H1 (cell line): ENCODE measurements at regions not wholly inside any gene's neighbourhood (a gene's known extent, or its start where the extent isn't known, plus 50 kb on each side); places are given as distances from the start of the nearest gene placed in this dataset.

Experiments
- CTCF ChIA-PET: fragments of 300-600 bp; sonication (Branson Sonifier 250); formaldehyde crosslinking; loops from one replicate; lab custom pipeline; 2021; ENCODE audit not compliant: partially characterized antibody; lab: Charles Lee
- POLR2A ChIA-PET: fragments of 300-600 bp; sonication (Branson Sonifier 250); formaldehyde crosslinking; loops from one replicate; lab custom pipeline; 2021; ENCODE audit warnings: inconsistent platforms; ENCODE audit not compliant: partially characterized antibody; lab: Charles Lee
- DNase-seq, 2 experiments: peaks; one replicate each; pipeline versions ENCODE4 v3.0.0 to v3.0.0-alpha.2; 2010 to 2022; ENCODE audit warnings: low spot score in 2 of 2, low read depth in 1 of 2, mixed read lengths in 1 of 2
- FAIRE-seq: peaks from 2 replicates; lab custom pipeline; 2011; peaks lifted over from hg19 to GRCh38; lab: Jason Lieb, UNC
- H2AFZ ChIP-seq: 2 replicates; pipeline ENCODE4 v1.8.1; 2012; ENCODE audit warnings: low read length, inconsistent platforms
- H2AK5ac ChIP-seq: 2 replicates; pipeline ENCODE4 v1.6.1; 2013; ENCODE audit warnings: low read depth, low read length
- H2BK120ac ChIP-seq: replicated peaks from 2 replicates; pipeline ENCODE3; 2013; ENCODE audit warnings: low read depth, low read length, inconsistent platforms
- H2BK12ac ChIP-seq: 2 replicates; pipeline ENCODE4 v1.6.1; 2013; ENCODE audit warnings: low read depth, low read length
- H2BK15ac ChIP-seq: 2 replicates; pipeline ENCODE4 v1.6.1; 2013; ENCODE audit warnings: low read length
- H2BK20ac ChIP-seq: 2 replicates; pipeline ENCODE4 v1.6.1; 2013; ENCODE audit warnings: low read length
- H2BK5ac ChIP-seq: 2 replicates; pipeline ENCODE4 v1.6.1; 2013; ENCODE audit warnings: low read depth, low read length
- H3K14ac ChIP-seq: 2 replicates; pipeline ENCODE4 v1.6.1; 2013; ENCODE audit warnings: inconsistent platforms; ENCODE audit not compliant: insufficient read length
- H3K18ac ChIP-seq: 2 replicates; pipeline ENCODE4 v1.6.1; 2013; ENCODE audit warnings: low read length; ENCODE audit errors: extremely low read depth
- H3K23ac ChIP-seq: 2 replicates; pipeline ENCODE4 v1.6.1; 2013; ENCODE audit warnings: inconsistent platforms; ENCODE audit not compliant: insufficient read length
- H3K23me2 ChIP-seq: 2 replicates; pipeline ENCODE4 v1.6.1; 2013; ENCODE audit warnings: low read depth, low read length
- H3K27ac ChIP-seq: 2 replicates; pipeline ENCODE4 v1.6.1; 2011; ENCODE audit warnings: low read depth, low read length, inconsistent platforms
- H3K27me3 ChIP-seq, 4 experiments: replicated peaks in 1 of 4; 1 replicate in 1 of 4; 2 replicates in 3 of 4; pipeline versions ENCODE4 v1.6.1 to v1.8.1; 2011 to 2013; ENCODE audit warnings: low read length in 3 of 4, mild to moderate bottlenecking in 3 of 4, inconsistent platforms in 2 of 4, mixed read lengths in 2 of 4, moderate library complexity in 1 of 4; ENCODE audit not compliant: control insufficient read depth in 3 of 4, insufficient read depth in 3 of 4; ENCODE audit errors: extremely low read depth in 1 of 4
- H3K36me3 ChIP-seq, 4 experiments: 2 replicates each; pipeline versions ENCODE4 v1.6.1 to v1.8.1; 2011 to 2013; ENCODE audit warnings: mild to moderate bottlenecking in 4 of 4, low read length in 3 of 4, moderate library complexity in 2 of 4, control low read depth in 1 of 4, inconsistent platforms in 1 of 4; ENCODE audit not compliant: insufficient read depth in 4 of 4, control insufficient read depth in 2 of 4
- H3K4ac ChIP-seq: replicated peaks from 2 replicates; pipeline ENCODE3; 2013; ENCODE audit warnings: low read length, low read depth, mixed read lengths, inconsistent platforms; ENCODE audit not compliant: insufficient read length
- H3K4me1 ChIP-seq, 4 experiments: replicated peaks in 1 of 4; 1 replicate in 1 of 4; 2 replicates in 3 of 4; pipeline versions ENCODE4 v1.6.1 to v1.8.1; 2011 to 2013; ENCODE audit warnings: low read length in 3 of 4, inconsistent platforms in 2 of 4, mixed read lengths in 1 of 4; ENCODE audit not compliant: insufficient read depth in 4 of 4, control insufficient read depth in 3 of 4
- H3K4me2 ChIP-seq, 2 experiments: 2 replicates each; pipeline versions ENCODE4 v1.6.1 to v1.8.1; 2011 to 2013; ENCODE audit warnings: low read depth in 2 of 2, low read length in 2 of 2, control low read depth in 1 of 2, inconsistent platforms in 1 of 2, mild to moderate bottlenecking in 1 of 2; ENCODE audit not compliant: insufficient read depth in 1 of 2
- H3K4me3 ChIP-seq, 4 experiments: fragments of 200-600, 300-600 bp in 1 of 4; sonication (generic), shearing (Covaris generic), sonication (Bioruptor Twin) in 1 of 4; 2 replicates each; pipeline versions ENCODE4 v1.5.1 to v1.8.1; 2011 to 2016; ENCODE audit warnings: low read length in 4 of 4, low read depth in 3 of 4, control low read depth in 2 of 4, inconsistent platforms in 2 of 4, mild to moderate bottlenecking in 2 of 4, mixed read lengths in 1 of 4, moderate library complexity in 1 of 4; ENCODE audit not compliant: insufficient read depth in 2 of 4; ENCODE audit errors: extremely low read depth in 1 of 4
- H3K56ac ChIP-seq: replicated peaks from 2 replicates; pipeline ENCODE3; 2013; ENCODE audit warnings: low read depth, mild to moderate bottlenecking, mixed read lengths, low read length, inconsistent platforms; ENCODE audit not compliant: insufficient read length
- H3K79me1 ChIP-seq: 2 replicates; pipeline ENCODE4 v1.6.1; 2013; ENCODE audit warnings: low read depth, low read length, control low read depth
- H3K79me2 ChIP-seq, 2 experiments: 2 replicates each; pipeline versions ENCODE4 v1.6.1 to v1.8.1; 2012 to 2013; ENCODE audit warnings: low read length in 2 of 2, mild to moderate bottlenecking in 2 of 2, inconsistent platforms in 1 of 2; ENCODE audit not compliant: insufficient read depth in 2 of 2, control insufficient read depth in 1 of 2
- H3K9ac ChIP-seq, 4 experiments: replicated peaks in 1 of 4; 1 replicate in 1 of 4; 2 replicates in 3 of 4; pipeline versions ENCODE4 v1.6.1 to v1.8.1; 2011 to 2013; ENCODE audit warnings: low read depth in 3 of 4, low read length in 3 of 4, control low read depth in 2 of 4, mild to moderate bottlenecking in 2 of 4, moderate library complexity in 2 of 4, inconsistent platforms in 1 of 4; ENCODE audit errors: extremely low read depth in 1 of 4
- H3K9me3 ChIP-seq, 2 experiments: 2 replicates each; pipeline versions ENCODE4 v1.6.1 to v1.8.1; 2012 to 2013; ENCODE audit warnings: mild to moderate bottlenecking in 2 of 2, moderate library complexity in 2 of 2, control low read depth in 1 of 2, inconsistent platforms in 1 of 2, low read depth in 1 of 2, low read length in 1 of 2, mixed read lengths in 1 of 2; ENCODE audit not compliant: insufficient read depth in 2 of 2
- H4K20me1 ChIP-seq, 2 experiments: replicated peaks in 1 of 2; 2 replicates each; pipeline versions ENCODE3 to v1.8.1; 2011 to 2013; ENCODE audit warnings: inconsistent platforms in 2 of 2, low read length in 2 of 2, mild to moderate bottlenecking in 1 of 2; ENCODE audit not compliant: insufficient read depth in 2 of 2, control insufficient read depth in 1 of 2
- H4K5ac ChIP-seq: 2 replicates; pipeline ENCODE4 v1.6.1; 2013; ENCODE audit warnings: low read length, low read depth, mixed read lengths, inconsistent platforms; ENCODE audit not compliant: insufficient read length
- H4K8ac ChIP-seq: 2 replicates; pipeline ENCODE4 v1.8.0; 2013; ENCODE audit warnings: mild to moderate bottlenecking, moderate library complexity, low read length, inconsistent platforms; ENCODE audit not compliant: insufficient read depth; ENCODE audit errors: extremely low read depth
- H4K91ac ChIP-seq: replicated peaks from 2 replicates; pipeline ENCODE3; 2013; ENCODE audit warnings: low read length, mixed read lengths, inconsistent platforms; ENCODE audit not compliant: insufficient read length
- ASH2L ChIP-seq: fragments of 200-600, 300-600 bp; sonication (generic); IDR thresholded peaks from one replicate; pipeline ENCODE4 v1.7.1; 2017; ENCODE audit warnings: low read length
- BCL11A ChIP-seq, 2 experiments: IDR thresholded peaks; one replicate each; pipeline ENCODE4 v1.6.1; 2011; ENCODE audit warnings: low read depth in 2 of 2, low read length in 2 of 2, mild to moderate bottlenecking in 2 of 2
- CEBPB ChIP-seq: IDR thresholded peaks from 2 replicates; pipeline ENCODE4 v1.6.1; 2012; ENCODE audit warnings: low read depth, low read length
- EZH2 ChIP-seq: fragments of 200-600 bp; sonication (generic); IDR thresholded peaks from 2 replicates; pipeline ENCODE4 v1.7.1; 2012; ENCODE audit warnings: low read depth, mild to moderate bottlenecking, moderate library complexity, low read length, inconsistent platforms; ENCODE audit not compliant: severe bottlenecking
- FOSL1 ChIP-seq: IDR thresholded peaks from 2 replicates; pipeline ENCODE4 v1.6.1; 2011; ENCODE audit warnings: mild to moderate bottlenecking, low read depth, low read length, moderate library complexity; ENCODE audit not compliant: insufficient read depth
- JUN ChIP-seq: IDR thresholded peaks from 2 replicates; pipeline ENCODE4 v1.6.1; 2011; ENCODE audit warnings: low read depth, mild to moderate bottlenecking, improper control_type of control experiment, low read length
- KDM1A ChIP-seq: fragments of 200-600, 300-600 bp; sonication (generic); IDR thresholded peaks from 2 replicates; pipeline ENCODE4 v1.7.1; 2016; ENCODE audit warnings: mild to moderate bottlenecking, low read length, borderline replicate concordance
- KDM4A ChIP-seq: IDR thresholded peaks from one replicate; pipeline ENCODE4 v1.7.1; 2012; ENCODE audit warnings: low read depth, mild to moderate bottlenecking, moderate library complexity, low read length, inconsistent platforms; ENCODE audit not compliant: severe bottlenecking
- NRF1 ChIP-seq: IDR thresholded peaks from 2 replicates; pipeline ENCODE4 v1.6.1; 2011; ENCODE audit warnings: mild to moderate bottlenecking, low read depth, low read length, improper control_type of control experiment
- SAP30 ChIP-seq: fragments of 300-600 bp; sonication (generic); IDR thresholded peaks from 2 replicates; pipeline ENCODE4 v1.7.1; 2012; ENCODE audit warnings: low read length, moderate library complexity, mild to moderate bottlenecking, inconsistent platforms; ENCODE audit not compliant: insufficient read depth, insufficient replicate concordance
- TAF1 ChIP-seq: IDR thresholded peaks from 2 replicates; pipeline ENCODE4 v1.6.1; 2011; ENCODE audit warnings: mild to moderate bottlenecking, low read depth, low read length
- TAF7 ChIP-seq: optimal IDR thresholded peaks from 2 replicates; pipeline ENCODE3; 2011; ENCODE audit warnings: low read depth, mild to moderate bottlenecking, inconsistent platforms, low read length, moderate library complexity, borderline replicate concordance
- YY1 ChIP-seq: IDR thresholded peaks from 2 replicates; pipeline ENCODE4 v1.6.1; 2011; ENCODE audit warnings: low read depth, mild to moderate bottlenecking, low read length
- WGBS, 2 experiments: shearing (Covaris generic) in 1 of 2; methylation state at CpG; one replicate each; pipeline versions ENCODE4 v1.1.6 to v1.1.7; 2013 to 2015; ENCODE audit warnings: low lambda C conversion rate in 2 of 2, mixed read lengths in 2 of 2, inconsistent platforms in 1 of 2, low coverage in 1 of 2, missing lambda C conversion rate in 1 of 2; ENCODE audit not compliant: insufficient replicate concordance in 2 of 2, insufficient coverage in 1 of 2, insufficient read length in 1 of 2; ENCODE audit errors: extremely low coverage in 1 of 2, missing lambda C conversion rate in 1 of 2; 5-methylcytosine and 5-hydroxymethylcytosine counted together

DNA sequence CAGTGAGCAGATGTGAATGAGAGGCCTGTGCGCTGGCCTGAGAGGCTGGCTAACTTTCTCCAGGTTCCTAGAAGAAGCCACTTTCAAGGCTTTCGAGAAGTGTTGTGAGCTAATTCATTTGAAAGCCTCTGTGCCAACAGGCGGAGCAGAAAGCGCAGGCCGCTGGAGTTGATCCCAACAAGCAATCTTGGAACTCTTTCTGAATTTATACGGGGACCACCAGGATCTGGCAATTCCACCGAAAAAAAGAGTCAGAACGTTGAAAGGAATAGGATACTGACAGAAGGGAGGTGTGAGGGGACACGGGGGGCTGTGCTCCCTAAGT, 71.3 kb upstream of the METRNL start:
- Histone ChIP-seq H3K9me3 (peaks cover 0 to 4% of the 10 kb centered on the region in 2 experiments; a peak in 1 of 4 replicates), H3K4me2 (no peak overlapping the region), H2BK15ac (no peak overlapping the region), H3K4me1 (peaks cover 0 to 13% (median 7%) of the 10 kb centered on the region in 4 experiments; a peak in 5 of 7 replicates), H3K4me3 (no peak overlapping the region), H2AFZ (no peak overlapping the region), H3K27ac (no peak overlapping the region), H3K36me3 (no peaks in the 10 kb centered on the region), H3K4ac (no peak overlapping the region), H4K91ac (peak overlapping the region; percentile 55), H3K79me1 (no peaks in the 10 kb centered on the region; the same call in 1 of the 2 replicates), H3K23ac (no peak overlapping the region), H3K14ac (no peak overlapping the region), H2BK20ac (no peak overlapping the region), H2BK12ac (no peak overlapping the region), H3K23me2 (0 out of 2 replicates have a peak, but pooled peaks cover 3% of the 10 kb centered on the region), H3K27me3 (no peaks in the 10 kb centered on the region), H3K9ac (no peak overlapping the region), H4K20me1 (no peaks in the 10 kb centered on the region), H4K8ac (peak overlapping the region; percentile 25; the same call in 1 of the 2 replicates), H4K5ac (no peak overlapping the region), H2AK5ac (no peak overlapping the region), H2BK120ac (no peak overlapping the region), H3K18ac (no peak overlapping the region), H2BK5ac (no peak overlapping the region; the same call in 1 of the 2 replicates), H3K56ac (no peak overlapping the region), H3K79me2 (no peaks in the 10 kb centered on the region)
- ChIA-PET CTCF (interaction anchor here (0.8 kb wide), 1 partner anchor 12 kb away, joined by 3 read pairs; no protein-coding TSS in a partner anchor), POLR2A (interaction anchor here (1.1 kb wide), 1 partner anchor 28 kb away, joined by 4 read pairs; no protein-coding TSS in a partner anchor)
- TF ChIP-seq KDM1A: no peak
- TF ChIP-seq JUN: no peak
- TF ChIP-seq KDM4A: no peak
- TF ChIP-seq TAF1: no peak
- TF ChIP-seq ASH2L: no peak
- no peak for TF ChIP-seq NRF1
- TF ChIP-seq FOSL1: no peak
- TF ChIP-seq YY1: no peak
- TF ChIP-seq CEBPB: no peak
- TF ChIP-seq EZH2: no peak
- TF ChIP-seq SAP30: no peak
- TF ChIP-seq TAF7: no peak
- no peak for TF ChIP-seq BCL11A (IDR thresholded peaks at IDR 0.05; ENCODE audit: low read depth in 2 of 2, low read length in 2 of 2)
- WGBS, 2 experiments: 91% methylated on average over 9 of the region's 9 CpGs; no CpG with 5 or more reads in 1 of the 2 experiments
- DNase-seq (peak in 1 of 2 experiments; percentile 31), FAIRE-seq (no peak)
